SJSA1 (cell line): ENCODE measurements at regions not wholly inside any gene's neighbourhood (a gene's known extent, or its start where the extent isn't known, plus 50 kb on each side); places are given as distances from the start of the nearest gene placed in this dataset.
"Not testable (repeated sequence)": the region's sequence is repeated elsewhere in the genome, so short reads cannot be mapped to it uniquely, and the experiment has no call there.

Experiments used
- DNase-seq, 2 experiments: peaks; one replicate each; pipeline ENCODE4 v3.0.0-alpha.2; 2015 to 2020; ENCODE audit warnings: low spot score in 2 of 2, low read depth in 1 of 2
- H3K27ac ChIP-seq: fragments of 250-450 bp; sonication (Bioruptor Pico); 2 replicates; pipeline ENCODE4 v1.5.1; 2020; ENCODE audit warnings: mild to moderate bottlenecking, moderate library complexity
- H3K27me3 ChIP-seq: fragments of 250-450 bp; sonication (Bioruptor Pico); replicated peaks from 2 replicates; pipeline ENCODE4 v1.5.1; 2020; ENCODE audit warnings: mild to moderate bottlenecking, moderate library complexity
- H3K36me3 ChIP-seq: fragments of 250-450 bp; sonication (Bioruptor Pico); 2 replicates; pipeline ENCODE4 v1.5.1; 2020; ENCODE audit warnings: mild to moderate bottlenecking
- H3K4me1 ChIP-seq: fragments of 250-450 bp; sonication (Bioruptor Pico); replicated peaks from 2 replicates; pipeline ENCODE4 v1.6.1; 2021; ENCODE audit warnings: mild to moderate bottlenecking
- H3K4me3 ChIP-seq: fragments of 250-450 bp; sonication (Bioruptor Pico); 2 replicates; pipeline ENCODE4 v1.5.1; 2020; ENCODE audit warnings: mild to moderate bottlenecking
- H3K9me3 ChIP-seq: fragments of 250-450 bp; sonication (Bioruptor Pico); replicated peaks from 2 replicates; pipeline ENCODE4 v1.5.1; 2020; ENCODE audit warnings: mild to moderate bottlenecking

GRCh38 chr5:94102849-94103248 lies 361.4 kb upstream of the POU5F2 start:
- Histone ChIP-seq H3K27ac (no peak overlapping the region), H3K4me1 (no peaks in the 10 kb centered on the region), H3K4me3 (no peak overlapping the region), H3K9me3 (no peaks in the 10 kb centered on the region; the same call in 1 of the 2 replicates), H3K36me3 (0 out of 2 replicates have a peak, but pooled peaks cover 2% of the 10 kb centered on the region), H3K27me3 (no peaks in the 10 kb centered on the region)
- DNase-seq: no peak

- H3K4me1 ChIP-seq, H3K36me3 ChIP-seq, H3K9me3 ChIP-seq, H3K27ac ChIP-seq, DNase-seq, H3K4me3 ChIP-seq, H3K27me3 ChIP-seq: not testable (repeated sequence)
Measured at GRCh38 chr5:94097384-94097783, 356.0 kb upstream of the POU5F2 start.

DNA sequence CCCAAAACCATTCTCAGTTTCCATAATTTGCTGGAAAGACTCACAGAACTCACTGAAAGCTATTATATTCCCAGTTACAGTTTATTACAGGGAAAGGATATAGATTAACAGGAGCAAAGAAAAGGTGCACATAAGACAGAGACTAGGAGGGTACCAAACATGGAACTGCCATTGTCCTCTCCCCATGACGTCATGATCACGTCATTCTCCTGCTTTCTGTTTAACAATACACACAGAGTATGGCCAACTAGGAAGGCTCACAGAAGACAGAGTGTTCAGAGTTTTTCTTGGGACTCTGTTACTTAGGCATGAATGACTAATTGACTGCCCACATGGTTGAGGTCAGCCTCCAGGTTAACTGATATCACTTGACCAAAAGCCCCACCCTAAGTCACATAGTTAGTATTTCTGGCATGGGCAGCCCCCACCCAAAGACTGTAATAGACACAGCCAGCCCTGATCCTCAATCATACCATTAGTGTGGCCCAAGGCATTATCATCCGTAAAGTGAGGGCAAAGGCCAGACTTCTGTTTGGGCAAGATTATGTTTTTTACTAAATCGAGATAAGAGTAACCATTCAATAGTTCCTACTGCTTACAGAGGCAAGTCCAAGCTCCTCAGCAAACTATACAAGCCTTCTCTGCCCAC lies 353.5 kb upstream of the POU5F2 start:
- no peak overlapping the region for H3K27ac ChIP-seq
- no peak overlapping the region for H3K4me3 ChIP-seq
- DNase-seq: no peak

GRCh38 chr5:94093300-94093699 lies 351.9 kb upstream of the POU5F2 start:
- H3K4me3 ChIP-seq: no peak overlapping the region
- no peaks in the 10 kb centered on the region; the same call in 1 of the 2 replicates for H3K36me3 ChIP-seq
- no peak overlapping the region for H3K27ac ChIP-seq
- no peak for DNase-seq
- no peaks in the 10 kb centered on the region for H3K4me1 ChIP-seq
- 0 out of 2 replicates have a peak, but pooled peaks cover 4% of the 10 kb centered on the region for H3K9me3 ChIP-seq
- no peaks in the 10 kb centered on the region for H3K27me3 ChIP-seq

More for the DNA sequence above, 353.5 kb upstream of the POU5F2 start:
- Histone ChIP-seq H3K9me3 (0 out of 2 replicates have a peak, but pooled peaks cover 4% of the 10 kb centered on the region), H3K27me3 (no peaks in the 10 kb centered on the region), H3K4me1 (no peaks in the 10 kb centered on the region), H3K36me3 (no peaks in the 10 kb centered on the region; the same call in 1 of the 2 replicates)

GRCh38 chr5:94086635-94087034 lies 345.2 kb upstream of the POU5F2 start:
- not testable (repeated sequence) for H3K4me3 ChIP-seq, H3K9me3 ChIP-seq, DNase-seq, H3K27me3 ChIP-seq, H3K27ac ChIP-seq, H3K36me3 ChIP-seq, H3K4me1 ChIP-seq

DNA sequence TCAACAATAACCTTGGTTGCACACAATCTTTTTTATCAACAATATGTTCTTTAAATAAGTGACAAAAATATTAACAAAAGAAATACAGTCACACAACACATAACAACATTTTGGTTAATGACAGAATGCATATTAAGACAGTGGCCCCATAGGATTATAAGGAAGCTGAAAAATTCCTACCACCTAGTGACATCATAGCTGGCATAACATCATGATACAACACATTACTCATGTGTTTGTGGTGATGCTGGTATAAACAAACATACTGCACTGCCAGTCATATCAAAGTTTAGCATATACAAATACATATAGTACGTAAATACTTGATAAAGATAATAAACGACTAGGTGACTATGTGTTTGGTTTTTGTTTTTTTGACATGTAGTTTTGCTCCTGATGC lies 344.8 kb upstream of the POU5F2 start:
- Histone ChIP-seq H3K27ac (no peak overlapping the region), H3K4me1 (no peaks in the 10 kb centered on the region), H3K27me3 (no peaks in the 10 kb centered on the region), H3K9me3 (no peaks in the 10 kb centered on the region), H3K36me3 (no peaks in the 10 kb centered on the region), H3K4me3 (no peak overlapping the region)
- DNase-seq: no peak

GRCh38 chr5:94082405-94082804 lies 341.0 kb upstream of the POU5F2 start:
- no peak for DNase-seq
- H3K27me3 ChIP-seq: no peaks in the 10 kb centered on the region
- no peak overlapping the region for H3K27ac ChIP-seq
- no peaks in the 10 kb centered on the region for H3K36me3 ChIP-seq
- no peaks in the 10 kb centered on the region for H3K9me3 ChIP-seq
- no peaks in the 10 kb centered on the region for H3K4me1 ChIP-seq
- no peak overlapping the region for H3K4me3 ChIP-seq

DNA sequence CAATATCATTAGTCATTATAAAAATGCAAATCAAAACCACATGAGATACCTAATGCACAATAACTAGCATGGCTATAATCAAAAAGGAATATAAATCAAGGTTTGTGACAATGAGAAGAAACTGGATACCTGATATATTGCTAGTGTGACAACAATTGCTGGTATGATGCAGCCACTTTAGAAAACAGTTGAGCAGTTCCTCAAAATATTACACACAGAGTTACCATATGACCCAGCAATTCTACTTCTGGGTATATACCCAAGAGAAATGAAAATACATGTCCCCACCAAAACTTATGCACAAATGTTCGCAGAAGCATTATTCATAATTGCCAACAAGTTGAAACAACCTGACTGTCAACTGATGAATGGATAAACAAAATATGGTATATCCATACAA lies 339.7 kb upstream of the POU5F2 start:
- Histone ChIP-seq H3K9me3 (no peaks in the 10 kb centered on the region), H3K4me1 (no peaks in the 10 kb centered on the region), H3K4me3 (no peak overlapping the region), H3K36me3 (no peaks in the 10 kb centered on the region), H3K27ac (no peak overlapping the region), H3K27me3 (no peaks in the 10 kb centered on the region)
- no peak for DNase-seq

- H3K4me1 ChIP-seq: no peaks in the 10 kb centered on the region
- H3K36me3 ChIP-seq: no peaks in the 10 kb centered on the region
- H3K4me3 ChIP-seq: no peak overlapping the region
- no peak overlapping the region for H3K27ac ChIP-seq
- no peak for DNase-seq
- H3K27me3 ChIP-seq: no peaks in the 10 kb centered on the region
- H3K9me3 ChIP-seq: no peaks in the 10 kb centered on the region
Measured at GRCh38 chr5:94080390-94080789, 339.0 kb upstream of the POU5F2 start.

DNA sequence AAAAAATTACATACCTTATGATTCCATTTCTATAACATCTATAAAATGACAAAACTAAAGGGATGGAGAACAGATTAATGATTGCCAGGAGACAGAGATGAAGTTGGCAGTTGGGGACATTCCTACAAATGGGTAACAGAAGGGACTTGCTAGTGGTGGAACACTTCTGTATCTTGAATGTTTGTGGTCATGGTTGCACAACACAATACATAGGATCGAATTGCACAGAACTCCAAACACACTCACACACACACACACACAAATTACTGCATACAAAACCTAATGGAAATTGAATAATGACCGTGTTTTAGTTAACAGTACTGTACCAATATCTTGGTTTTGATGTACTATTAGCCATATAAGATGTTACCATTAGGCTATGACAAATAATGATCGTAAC lies 330.7 kb upstream of the POU5F2 start:
- peaks cover under 1% of the 10 kb centered on the region; the same call in 1 of the 2 replicates for H3K9me3 ChIP-seq
- H3K27me3 ChIP-seq: no peaks in the 10 kb centered on the region
- no peak for DNase-seq
- no peaks in the 10 kb centered on the region for H3K4me1 ChIP-seq
- H3K36me3 ChIP-seq: no peaks in the 10 kb centered on the region
- H3K4me3 ChIP-seq: no peak overlapping the region
- H3K27ac ChIP-seq: no peak overlapping the region

DNA sequence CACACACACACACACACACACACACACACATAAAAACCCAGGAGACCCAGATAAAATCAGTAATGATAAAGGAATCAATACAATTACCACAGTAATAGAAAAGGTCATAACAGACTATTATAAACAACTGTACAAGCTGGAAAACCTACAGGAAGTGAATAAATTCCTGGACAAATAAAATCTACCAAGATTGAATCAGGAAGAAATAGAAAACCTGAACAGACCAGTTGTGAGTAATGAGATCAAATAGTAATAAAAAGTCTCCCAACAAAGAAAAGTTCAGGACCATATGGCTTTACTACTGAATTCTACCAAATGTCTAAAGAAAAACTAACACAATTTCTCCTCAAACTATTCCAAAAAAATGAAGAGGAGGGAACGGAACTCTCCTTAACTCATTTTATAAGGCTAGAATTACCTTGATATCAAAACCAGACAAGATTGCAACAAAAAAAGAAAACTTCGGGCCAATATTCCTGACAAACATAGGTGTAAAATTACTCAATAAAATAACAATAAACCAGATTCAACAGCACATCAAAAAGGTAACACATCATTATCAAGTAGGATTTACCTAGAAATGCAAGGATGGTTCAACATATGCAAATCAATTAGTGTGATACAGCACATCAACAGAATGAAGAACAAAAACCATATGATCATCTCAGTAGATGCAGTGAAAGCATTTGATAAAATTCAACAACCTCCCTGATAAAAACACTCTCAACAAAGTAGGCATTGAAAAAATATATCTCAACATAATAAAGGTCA lies 325.2 kb upstream of the POU5F2 start:
- Histone ChIP-seq H3K4me3 (no peak overlapping the region), H3K27me3 (no peaks in the 10 kb centered on the region), H3K27ac (no peak overlapping the region), H3K4me1 (no peaks in the 10 kb centered on the region), H3K36me3 (no peaks in the 10 kb centered on the region), H3K9me3 (peaks cover 4% of the 10 kb centered on the region)
- DNase-seq: no peak

- H3K9me3 ChIP-seq: peaks cover 4% of the 10 kb centered on the region
- H3K27ac ChIP-seq: no peak overlapping the region
- no peaks in the 10 kb centered on the region for H3K36me3 ChIP-seq
- no peak for DNase-seq
- H3K27me3 ChIP-seq: no peaks in the 10 kb centered on the region
- no peak overlapping the region for H3K4me3 ChIP-seq
- H3K4me1 ChIP-seq: no peaks in the 10 kb centered on the region
Measured at GRCh38 chr5:94064025-94064424, 322.6 kb upstream of the POU5F2 start.

- H3K4me1 ChIP-seq: no peaks in the 10 kb centered on the region
- H3K9me3 ChIP-seq: no peaks in the 10 kb centered on the region
- H3K4me3 ChIP-seq: no peak overlapping the region
- no peak overlapping the region for H3K27ac ChIP-seq
- no peaks in the 10 kb centered on the region for H3K27me3 ChIP-seq
- H3K36me3 ChIP-seq: no peaks in the 10 kb centered on the region
- DNase-seq: no peak
Measured at GRCh38 chr5:94057655-94058054, 316.3 kb upstream of the POU5F2 start.

GRCh38 chr5:94057217-94057616 lies 315.8 kb upstream of the POU5F2 start:
- H3K4me3 ChIP-seq: no peak overlapping the region
- H3K27ac ChIP-seq: no peak overlapping the region
- H3K27me3 ChIP-seq: no peaks in the 10 kb centered on the region
- no peaks in the 10 kb centered on the region for H3K36me3 ChIP-seq
- H3K9me3 ChIP-seq: no peaks in the 10 kb centered on the region
- no peak for DNase-seq
- H3K4me1 ChIP-seq: no peaks in the 10 kb centered on the region
